Nephron (organoid): ENCODE measurements at regions not wholly inside any gene's neighbourhood (a gene's known extent, or its start where the extent isn't known, plus 50 kb on each side); places are given as distances from the start of the nearest gene placed in this dataset.

Experiments
- H3K27ac Mint-ChIP-seq, 3 experiments: 2 replicates each; pipeline ENCODE4 v1.8.0; 2020; ENCODE audit warnings: mixed read lengths in 3 of 3, mild to moderate bottlenecking in 2 of 3, moderate library complexity in 1 of 3
- H3K27me3 Mint-ChIP-seq: 2 replicates; pipeline ENCODE4 v1.8.0; 2021; ENCODE audit warnings: low read depth, mild to moderate bottlenecking, moderate library complexity, mixed read lengths
- H3K36me3 Mint-ChIP-seq: 2 replicates; pipeline ENCODE4 v1.8.0; 2020; ENCODE audit warnings: low read depth, mixed read lengths
- H3K4me1 Mint-ChIP-seq: 2 replicates; pipeline ENCODE4 v1.8.0; 2020; ENCODE audit warnings: mixed read lengths
- H3K4me3 Mint-ChIP-seq, 3 experiments: 2 replicates each; pipeline ENCODE4 v1.8.0; 2020; ENCODE audit warnings: mild to moderate bottlenecking in 3 of 3, mixed read lengths in 3 of 3, moderate library complexity in 2 of 3
- H3K9me3 Mint-ChIP-seq: 2 replicates; pipeline ENCODE4 v1.8.0; 2020; ENCODE audit warnings: mixed read lengths
- TF ChIP-seq, protein P1 (sequence below), 3 experiments: fragments of 200-600 bp; sonication (generic); IDR thresholded peaks; one replicate each; pipeline ENCODE4 v1.5.0; 2021; ENCODE audit warnings: antibody characterized with exemption in 3 of 3; ENCODE audit not compliant: unreplicated experiment in 3 of 3

DNA sequence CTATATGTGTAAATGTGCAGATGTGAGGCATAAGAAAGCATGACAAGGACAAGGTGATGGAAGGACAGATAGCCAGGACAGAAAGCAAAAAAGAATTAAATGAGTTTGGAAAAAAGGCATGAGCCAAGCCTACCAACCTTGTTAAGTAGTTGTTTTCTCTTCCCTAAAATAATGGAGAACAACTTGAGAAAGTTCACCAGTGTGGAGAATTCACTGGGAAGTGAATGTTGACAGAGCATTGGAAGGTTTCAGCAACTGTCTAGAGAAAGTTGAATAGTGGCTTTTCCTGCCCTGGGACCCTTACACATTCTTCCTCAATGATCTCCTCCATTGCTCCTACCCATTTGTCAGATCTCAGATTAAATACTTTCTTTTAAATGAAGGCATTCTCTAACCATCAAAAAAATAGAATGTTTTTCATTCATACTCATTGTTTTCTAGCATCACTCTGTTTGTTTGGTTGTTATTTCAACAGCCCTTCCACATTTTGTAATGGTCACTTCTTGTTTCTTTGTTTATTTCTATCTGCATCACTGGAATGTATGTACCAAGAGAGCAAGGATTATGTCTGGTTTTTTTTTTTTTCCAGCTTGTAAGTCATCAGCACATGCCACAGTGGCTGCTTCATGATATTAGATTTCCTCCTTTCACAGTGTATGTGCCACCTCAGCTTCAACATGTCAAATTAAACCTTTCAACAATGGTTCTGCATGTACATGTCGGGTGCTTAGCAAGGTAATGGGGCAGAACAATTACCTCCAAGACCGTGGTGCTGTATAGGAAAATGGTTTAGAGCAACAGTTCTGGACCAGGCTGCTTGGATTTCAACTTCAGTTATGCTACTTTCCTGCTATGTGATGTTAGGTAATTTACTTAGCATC, 586.0 kb upstream of the VRK2 start:
- no peak overlapping the region for H3K4me3 Mint-ChIP-seq
- H3K9me3 Mint-ChIP-seq: peaks cover 4% of the 10 kb centered on the region
- TF ChIP-seq, protein P1, sequence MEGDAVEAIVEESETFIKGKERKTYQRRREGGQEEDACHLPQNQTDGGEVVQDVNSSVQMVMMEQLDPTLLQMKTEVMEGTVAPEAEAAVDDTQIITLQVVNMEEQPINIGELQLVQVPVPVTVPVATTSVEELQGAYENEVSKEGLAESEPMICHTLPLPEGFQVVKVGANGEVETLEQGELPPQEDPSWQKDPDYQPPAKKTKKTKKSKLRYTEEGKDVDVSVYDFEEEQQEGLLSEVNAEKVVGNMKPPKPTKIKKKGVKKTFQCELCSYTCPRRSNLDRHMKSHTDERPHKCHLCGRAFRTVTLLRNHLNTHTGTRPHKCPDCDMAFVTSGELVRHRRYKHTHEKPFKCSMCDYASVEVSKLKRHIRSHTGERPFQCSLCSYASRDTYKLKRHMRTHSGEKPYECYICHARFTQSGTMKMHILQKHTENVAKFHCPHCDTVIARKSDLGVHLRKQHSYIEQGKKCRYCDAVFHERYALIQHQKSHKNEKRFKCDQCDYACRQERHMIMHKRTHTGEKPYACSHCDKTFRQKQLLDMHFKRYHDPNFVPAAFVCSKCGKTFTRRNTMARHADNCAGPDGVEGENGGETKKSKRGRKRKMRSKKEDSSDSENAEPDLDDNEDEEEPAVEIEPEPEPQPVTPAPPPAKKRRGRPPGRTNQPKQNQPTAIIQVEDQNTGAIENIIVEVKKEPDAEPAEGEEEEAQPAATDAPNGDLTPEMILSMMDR (IDR thresholded peaks at IDR 0.05; ENCODE audit: unreplicated experiment in 3 of 3): no peak
- peak overlapping the region in 2 of 3 experiments; percentile 5 to 55 for H3K27ac Mint-ChIP-seq
- H3K4me1 Mint-ChIP-seq: peaks cover 34% of the 10 kb centered on the region
- no peaks in the 10 kb centered on the region for H3K27me3 Mint-ChIP-seq
- no peaks in the 10 kb centered on the region for H3K36me3 Mint-ChIP-seq

GRCh38 chr2:57461624-57462023, 585.0 kb upstream of the VRK2 start:
- H3K9me3 Mint-ChIP-seq: peaks cover 4% of the 10 kb centered on the region
- H3K36me3 Mint-ChIP-seq: no peaks in the 10 kb centered on the region
- TF ChIP-seq, protein P1 (IDR thresholded peaks at IDR 0.05; ENCODE audit: unreplicated experiment in 3 of 3): no peak
- no peak overlapping the region for H3K4me3 Mint-ChIP-seq
- peaks cover 41% of the 10 kb centered on the region for H3K4me1 Mint-ChIP-seq
- no peaks in the 10 kb centered on the region for H3K27me3 Mint-ChIP-seq
- peak overlapping the region; percentile 40 to 64 (median 50) for H3K27ac Mint-ChIP-seq

GRCh38 chr2:57465067-57465466, 581.5 kb upstream of the VRK2 start:
- peaks cover 39% of the 10 kb centered on the region for H3K4me1 Mint-ChIP-seq
- H3K36me3 Mint-ChIP-seq: no peaks in the 10 kb centered on the region
- no peaks in the 10 kb centered on the region for H3K9me3 Mint-ChIP-seq
- TF ChIP-seq, protein P1 (IDR thresholded peaks at IDR 0.05; ENCODE audit: unreplicated experiment in 3 of 3): no peak
- H3K27ac Mint-ChIP-seq: no peak overlapping the region
- H3K27me3 Mint-ChIP-seq: no peaks in the 10 kb centered on the region
- H3K4me3 Mint-ChIP-seq: no peak overlapping the region

GRCh38 chr2:57465967-57466366, 580.6 kb upstream of the VRK2 start:
- H3K4me3 Mint-ChIP-seq: no peak overlapping the region
- H3K36me3 Mint-ChIP-seq: no peaks in the 10 kb centered on the region
- H3K9me3 Mint-ChIP-seq: no peaks in the 10 kb centered on the region
- peaks cover 30% of the 10 kb centered on the region for H3K4me1 Mint-ChIP-seq
- TF ChIP-seq, protein P1 (IDR thresholded peaks at IDR 0.05; ENCODE audit: unreplicated experiment in 3 of 3): no peak
- H3K27ac Mint-ChIP-seq: no peak overlapping the region
- no peaks in the 10 kb centered on the region for H3K27me3 Mint-ChIP-seq

DNA sequence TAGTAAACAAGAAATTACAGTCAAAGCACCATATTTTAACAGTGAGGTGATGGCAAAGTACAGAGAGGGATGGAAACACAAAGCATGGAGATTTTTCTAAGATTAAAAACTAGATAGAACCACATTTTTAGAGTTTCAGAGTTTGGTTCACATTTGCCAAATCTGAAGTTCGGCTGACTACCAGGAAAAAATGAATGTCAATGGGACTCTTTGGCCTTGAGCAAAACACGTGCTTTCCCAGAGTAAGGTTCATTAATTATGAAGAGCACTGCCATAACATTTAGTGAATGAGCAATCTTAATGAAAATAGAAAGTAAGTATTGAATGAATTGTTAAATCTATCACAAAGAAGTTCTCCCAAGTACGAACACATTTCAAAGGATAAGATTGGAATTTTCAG, 571.2 kb upstream of the VRK2 start:
- Mint-ChIP-seq H3K27ac (no peak overlapping the region), H3K36me3 (no peaks in the 10 kb centered on the region), H3K9me3 (no peaks in the 10 kb centered on the region), H3K4me1 (peaks cover 15% of the 10 kb centered on the region), H3K4me3 (no peak overlapping the region), H3K27me3 (no peaks in the 10 kb centered on the region)
- TF ChIP-seq, protein P1 (IDR thresholded peaks at IDR 0.05; ENCODE audit: unreplicated experiment in 3 of 3): no peak

GRCh38 chr2:57479981-57480380, 566.6 kb upstream of the VRK2 start:
- peaks cover 11% of the 10 kb centered on the region for H3K4me1 Mint-ChIP-seq
- H3K36me3 Mint-ChIP-seq: no peaks in the 10 kb centered on the region
- no peaks in the 10 kb centered on the region for H3K27me3 Mint-ChIP-seq
- no peak overlapping the region for H3K27ac Mint-ChIP-seq
- H3K4me3 Mint-ChIP-seq: no peak overlapping the region
- TF ChIP-seq, protein P1 (IDR thresholded peaks at IDR 0.05; ENCODE audit: unreplicated experiment in 3 of 3): no peak
- no peaks in the 10 kb centered on the region for H3K9me3 Mint-ChIP-seq
